ENCODE measurements at regions not wholly inside any gene's neighbourhood (a gene's known extent, or its start where the extent isn't known, plus 50 kb on each side); places are given as distances from the start of the nearest gene placed in this dataset.

- H3K79me2 ChIP-seq (replicated peaks; ENCODE audit: insufficient read depth, low read length): no peaks in the 10 kb centered on the region
- H3K4me3 ChIP-seq (ENCODE audit: low read length): no peak overlapping the region
- H3K9me2 ChIP-seq (ENCODE audit: insufficient read depth, low read length): no peaks in the 10 kb centered on the region
- H4K20me1 ChIP-seq (ENCODE audit: insufficient read depth): no peaks in the 10 kb centered on the region
- H3K9ac ChIP-seq (ENCODE audit: low read length): no peak overlapping the region
- H3K36me3 ChIP-seq (ENCODE audit: insufficient read depth, low read length): no peaks in the 10 kb centered on the region
- no peaks in the 10 kb centered on the region for H3K9me3 ChIP-seq (ENCODE audit: low read length)
- no peak overlapping the region for H3K4me2 ChIP-seq (ENCODE audit: low read length)
- TF ChIP-seq TAF1 (IDR thresholded peaks at IDR 0.05; ENCODE audit: low read depth) (no peak), MXI1 (conservative IDR thresholded peaks at IDR 0.05; ENCODE audit: poor library complexity, severe bottlenecking) (no peak), SMC3 (conservative IDR thresholded peaks at IDR 0.05; ENCODE audit: poor library complexity) (no peak), CTCF (IDR thresholded peaks at IDR 0.05; ENCODE audit: poor library complexity, severe bottlenecking) (no peak), EZH2 (IDR thresholded peaks at IDR 0.05; ENCODE audit: borderline replicate concordance, insufficient read depth, low read length, poor library complexity, severe bottlenecking) (no peak), EP300 (conservative IDR thresholded peaks at IDR 0.05; ENCODE audit: poor library complexity, severe bottlenecking) (no peak), RAD21 (conservative IDR thresholded peaks at IDR 0.05) (no peak), POLR2AphosphoS5 (IDR thresholded peaks at IDR 0.05) (no peak), REST (IDR thresholded peaks at IDR 0.05; ENCODE audit: borderline replicate concordance) (no peak)
- no peak overlapping the region for H2AFZ ChIP-seq (ENCODE audit: low read depth, low read length)
- no peaks in the 10 kb centered on the region for H3K27me3 ChIP-seq (ENCODE audit: insufficient read depth, low read depth, low read length)
- no peaks in the 10 kb centered on the region for H3F3A ChIP-seq (ENCODE audit: insufficient read depth, low read length, poor library complexity, severe bottlenecking)
- H3K27ac ChIP-seq (ENCODE audit: low read length): no peak overlapping the region
Measured at GRCh38 chr5:171706736-171707441, 78.7 kb upstream of the SMIM23 start.

- Histone ChIP-seq H3K79me2 (replicated peaks; ENCODE audit: insufficient read depth, low read length) (no peaks in the 10 kb centered on the region), H3K27me3 (ENCODE audit: insufficient read depth, low read depth, low read length) (no peaks in the 10 kb centered on the region), H2AFZ (ENCODE audit: low read depth, low read length) (no peak overlapping the region), H3K27ac (ENCODE audit: low read length) (no peak overlapping the region), H3K36me3 (ENCODE audit: insufficient read depth, low read length) (no peaks in the 10 kb centered on the region), H3K4me3 (ENCODE audit: low read length) (no peak overlapping the region), H3K9ac (ENCODE audit: low read length) (no peak overlapping the region), H4K20me1 (ENCODE audit: insufficient read depth) (no peaks in the 10 kb centered on the region), H3K4me2 (ENCODE audit: low read length) (no peak overlapping the region), H3F3A (ENCODE audit: insufficient read depth, low read length, poor library complexity, severe bottlenecking) (no peaks in the 10 kb centered on the region), H3K9me3 (ENCODE audit: low read length) (no peaks in the 10 kb centered on the region), H3K9me2 (ENCODE audit: insufficient read depth, low read length) (no peaks in the 10 kb centered on the region)
- TF ChIP-seq MXI1 (conservative IDR thresholded peaks at IDR 0.05; ENCODE audit: poor library complexity, severe bottlenecking): no peak
- no peak for TF ChIP-seq REST (IDR thresholded peaks at IDR 0.05; ENCODE audit: borderline replicate concordance)
- TF ChIP-seq CTCF (IDR thresholded peaks at IDR 0.05; ENCODE audit: poor library complexity, severe bottlenecking): no peak
- no peak for TF ChIP-seq POLR2AphosphoS5 (IDR thresholded peaks at IDR 0.05)
- TF ChIP-seq TAF1 (IDR thresholded peaks at IDR 0.05; ENCODE audit: low read depth): no peak
- no peak for TF ChIP-seq SMC3 (conservative IDR thresholded peaks at IDR 0.05; ENCODE audit: poor library complexity)
- no peak for TF ChIP-seq RAD21 (conservative IDR thresholded peaks at IDR 0.05)
- TF ChIP-seq EP300 (conservative IDR thresholded peaks at IDR 0.05; ENCODE audit: poor library complexity, severe bottlenecking): no peak
- TF ChIP-seq EZH2 (IDR thresholded peaks at IDR 0.05; ENCODE audit: borderline replicate concordance, insufficient read depth, low read length, poor library complexity, severe bottlenecking): no peak
Measured at GRCh38 chr5:171707442-171707792, 78.2 kb upstream of the SMIM23 start.

Data from neural cell (in vitro differentiated cells).